ENCODE measurements at regions not wholly inside any gene's neighbourhood (a gene's known extent, or its start where the extent isn't known, plus 50 kb on each side); places are given as distances from the start of the nearest gene placed in this dataset.

GRCh38 chr4:156197216-156197615 is 243.6 kb upstream of the CTSO start:
- Histone ChIP-seq H3K36me3 (ENCODE audit: control insufficient read depth in 2 of 2, insufficient read depth in 2 of 2, low read length in 1 of 2) (no peaks in the 10 kb centered on the region), H3K9me3 (ENCODE audit: control insufficient read depth in 2 of 2, insufficient read depth in 1 of 2, low read length in 1 of 2) (no peaks in the 10 kb centered on the region), H3K4me1 (ENCODE audit: control insufficient read depth in 2 of 2, insufficient read depth in 2 of 2, low read length in 2 of 2) (peaks cover 0 to 4% of the 10 kb centered on the region in 2 donors), H3K27ac (ENCODE audit: low read depth in 1 of 2, low read length in 1 of 2) (no peak overlapping the region), H3K27me3 (ENCODE audit: control insufficient read depth in 2 of 2, insufficient read depth in 1 of 2, low read length in 1 of 2) (no peaks in the 10 kb centered on the region), H3K4me3 (ENCODE audit: low read length in 2 of 2) (no peak overlapping the region)
- DNase-seq (ENCODE audit: low read depth in 6 of 9, low spot score in 9 of 9), result no peak
- 91% methylated on average over 8 of the region's 8 CpGs for WGBS

- Histone ChIP-seq H3K36me3 (ENCODE audit: control insufficient read depth in 2 of 2, insufficient read depth in 2 of 2, low read length in 1 of 2) (no peaks in the 10 kb centered on the region), H3K4me3 (ENCODE audit: low read length in 2 of 2) (no peak overlapping the region), H3K27ac (ENCODE audit: low read depth in 1 of 2, low read length in 1 of 2) (no peak overlapping the region), H3K9me3 (ENCODE audit: control insufficient read depth in 2 of 2, insufficient read depth in 1 of 2, low read length in 1 of 2) (no peaks in the 10 kb centered on the region), H3K4me1 (ENCODE audit: control insufficient read depth in 2 of 2, insufficient read depth in 2 of 2, low read length in 2 of 2) (peaks cover 0 to 4% of the 10 kb centered on the region in 2 donors), H3K27me3 (ENCODE audit: control insufficient read depth in 2 of 2, insufficient read depth in 1 of 2, low read length in 1 of 2) (no peaks in the 10 kb centered on the region)
- DNase-seq (ENCODE audit: low read depth in 6 of 9, low spot score in 9 of 9), result no peak
- whole genome bisulfite sequencing, result 92% methylated on average over 7 of the region's 7 CpGs
Measured at GRCh38 chr4:156196722-156197121, 243.1 kb upstream of the CTSO start.

- Histone ChIP-seq H3K4me1 (ENCODE audit: control insufficient read depth in 2 of 2, insufficient read depth in 2 of 2, low read length in 2 of 2) (peaks cover 0 to 4% of the 10 kb centered on the region in 2 donors), H3K36me3 (ENCODE audit: control insufficient read depth in 2 of 2, insufficient read depth in 2 of 2, low read length in 1 of 2) (no peaks in the 10 kb centered on the region), H3K4me3 (ENCODE audit: low read length in 2 of 2) (no peak overlapping the region), H3K27me3 (ENCODE audit: control insufficient read depth in 2 of 2, insufficient read depth in 1 of 2, low read length in 1 of 2) (no peaks in the 10 kb centered on the region), H3K9me3 (ENCODE audit: control insufficient read depth in 2 of 2, insufficient read depth in 1 of 2, low read length in 1 of 2) (no peaks in the 10 kb centered on the region), H3K27ac (ENCODE audit: low read depth in 1 of 2, low read length in 1 of 2) (no peak overlapping the region)
- no peak for DNase-seq (ENCODE audit: low read depth in 6 of 9, low spot score in 9 of 9)
Measured at GRCh38 chr4:156195914-156196313, 242.2 kb upstream of the CTSO start.

GRCh38 chr4:156194896-156195295 is 241.2 kb upstream of the CTSO start:
- no peaks in the 10 kb centered on the region for H3K9me3 ChIP-seq (ENCODE audit: control insufficient read depth in 2 of 2, insufficient read depth in 1 of 2, low read length in 1 of 2)
- no peaks in the 10 kb centered on the region for H3K27me3 ChIP-seq (ENCODE audit: control insufficient read depth in 2 of 2, insufficient read depth in 1 of 2, low read length in 1 of 2)
- H3K4me1 ChIP-seq (ENCODE audit: control insufficient read depth in 2 of 2, insufficient read depth in 2 of 2, low read length in 2 of 2), result peaks cover 0 to 4% of the 10 kb centered on the region in 2 donors
- no peak overlapping the region for H3K27ac ChIP-seq (ENCODE audit: low read depth in 1 of 2, low read length in 1 of 2)
- no peaks in the 10 kb centered on the region for H3K36me3 ChIP-seq (ENCODE audit: control insufficient read depth in 2 of 2, insufficient read depth in 2 of 2, low read length in 1 of 2)
- no peak for DNase-seq (ENCODE audit: low read depth in 6 of 9, low spot score in 9 of 9)
- no peak overlapping the region for H3K4me3 ChIP-seq (ENCODE audit: low read length in 2 of 2)
- 97% methylated on average over 7 of the region's 7 CpGs for WGBS

DNA sequence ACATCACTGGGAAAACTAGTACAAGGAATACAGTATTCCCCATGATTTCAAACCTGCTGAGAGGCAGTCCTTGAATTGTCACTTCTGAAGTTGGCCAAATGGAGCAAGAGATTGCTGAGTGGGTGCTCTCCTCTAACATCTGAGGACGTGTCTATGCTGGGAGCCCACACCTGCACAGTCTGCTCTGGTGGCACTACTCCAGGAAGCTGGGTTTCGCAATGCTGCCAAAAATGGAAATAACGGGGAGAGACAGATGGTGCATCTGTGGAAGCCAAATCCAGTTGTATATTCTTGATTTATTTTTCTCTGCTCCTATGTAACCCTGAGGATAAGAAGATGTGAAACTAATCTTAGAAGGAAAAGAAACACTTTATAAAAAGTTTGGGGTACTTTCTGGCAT is 240.1 kb upstream of the CTSO start:
- no peak overlapping the region for H3K4me3 ChIP-seq (ENCODE audit: low read length in 2 of 2)
- no peaks in the 10 kb centered on the region for H3K9me3 ChIP-seq (ENCODE audit: control insufficient read depth in 2 of 2, insufficient read depth in 1 of 2, low read length in 1 of 2)
- peaks cover 0 to 4% of the 10 kb centered on the region in 2 donors for H3K4me1 ChIP-seq (ENCODE audit: control insufficient read depth in 2 of 2, insufficient read depth in 2 of 2, low read length in 2 of 2)
- H3K27me3 ChIP-seq (ENCODE audit: control insufficient read depth in 2 of 2, insufficient read depth in 1 of 2, low read length in 1 of 2), result no peaks in the 10 kb centered on the region
- DNase-seq (ENCODE audit: low read depth in 6 of 9, low spot score in 9 of 9), result peak in 1 of 9 donors; percentile 24
- 6% methylated on average over 3 of the region's 3 CpGs for WGBS
- no peaks in the 10 kb centered on the region for H3K36me3 ChIP-seq (ENCODE audit: control insufficient read depth in 2 of 2, insufficient read depth in 2 of 2, low read length in 1 of 2)
- no peak overlapping the region for H3K27ac ChIP-seq (ENCODE audit: low read depth in 1 of 2, low read length in 1 of 2)

GRCh38 chr4:156193106-156193505 is 239.4 kb upstream of the CTSO start:
- Histone ChIP-seq H3K27ac (ENCODE audit: low read depth in 1 of 2, low read length in 1 of 2) (no peak overlapping the region), H3K27me3 (ENCODE audit: control insufficient read depth in 2 of 2, insufficient read depth in 1 of 2, low read length in 1 of 2) (no peaks in the 10 kb centered on the region), H3K36me3 (ENCODE audit: control insufficient read depth in 2 of 2, insufficient read depth in 2 of 2, low read length in 1 of 2) (no peaks in the 10 kb centered on the region), H3K9me3 (ENCODE audit: control insufficient read depth in 2 of 2, insufficient read depth in 1 of 2, low read length in 1 of 2) (no peaks in the 10 kb centered on the region), H3K4me3 (ENCODE audit: low read length in 2 of 2) (no peak overlapping the region), H3K4me1 (ENCODE audit: control insufficient read depth in 2 of 2, insufficient read depth in 2 of 2, low read length in 2 of 2) (peaks cover 0 to 4% of the 10 kb centered on the region in 2 donors)
- no peak for DNase-seq (ENCODE audit: low read depth in 6 of 9, low spot score in 9 of 9)
- 78% methylated on average over 2 of the region's 2 CpGs for WGBS

GRCh38 chr4:156192033-156192432 is 238.4 kb upstream of the CTSO start:
- Histone ChIP-seq H3K4me1 (ENCODE audit: control insufficient read depth in 2 of 2, insufficient read depth in 2 of 2, low read length in 2 of 2) (peaks cover 0 to 4% of the 10 kb centered on the region in 2 donors), H3K27ac (ENCODE audit: low read depth in 1 of 2, low read length in 1 of 2) (no peak overlapping the region), H3K36me3 (ENCODE audit: control insufficient read depth in 2 of 2, insufficient read depth in 2 of 2, low read length in 1 of 2) (no peaks in the 10 kb centered on the region), H3K27me3 (ENCODE audit: control insufficient read depth in 2 of 2, insufficient read depth in 1 of 2, low read length in 1 of 2) (no peaks in the 10 kb centered on the region), H3K9me3 (ENCODE audit: control insufficient read depth in 2 of 2, insufficient read depth in 1 of 2, low read length in 1 of 2) (no peaks in the 10 kb centered on the region), H3K4me3 (ENCODE audit: low read length in 2 of 2) (no peak overlapping the region)
- DNase-seq (ENCODE audit: low read depth in 6 of 9, low spot score in 9 of 9), result no peak

GRCh38 chr4:156191044-156191781 is 237.5 kb upstream of the CTSO start:
- over 99% methylated on average over 2 of the region's 2 CpGs for WGBS
- H3K4me1 ChIP-seq (ENCODE audit: control insufficient read depth in 2 of 2, insufficient read depth in 2 of 2, low read length in 2 of 2), result peaks cover 0 to 4% of the 10 kb centered on the region in 2 donors
- no peaks in the 10 kb centered on the region for H3K9me3 ChIP-seq (ENCODE audit: control insufficient read depth in 2 of 2, insufficient read depth in 1 of 2, low read length in 1 of 2)
- no peak for DNase-seq (ENCODE audit: low read depth in 6 of 9, low spot score in 9 of 9)
- H3K4me3 ChIP-seq (ENCODE audit: low read length in 2 of 2), result no peak overlapping the region
- H3K27me3 ChIP-seq (ENCODE audit: control insufficient read depth in 2 of 2, insufficient read depth in 1 of 2, low read length in 1 of 2), result no peaks in the 10 kb centered on the region
- no peak overlapping the region for H3K27ac ChIP-seq (ENCODE audit: low read depth in 1 of 2, low read length in 1 of 2)
- no peaks in the 10 kb centered on the region for H3K36me3 ChIP-seq (ENCODE audit: control insufficient read depth in 2 of 2, insufficient read depth in 2 of 2, low read length in 1 of 2)

DNA sequence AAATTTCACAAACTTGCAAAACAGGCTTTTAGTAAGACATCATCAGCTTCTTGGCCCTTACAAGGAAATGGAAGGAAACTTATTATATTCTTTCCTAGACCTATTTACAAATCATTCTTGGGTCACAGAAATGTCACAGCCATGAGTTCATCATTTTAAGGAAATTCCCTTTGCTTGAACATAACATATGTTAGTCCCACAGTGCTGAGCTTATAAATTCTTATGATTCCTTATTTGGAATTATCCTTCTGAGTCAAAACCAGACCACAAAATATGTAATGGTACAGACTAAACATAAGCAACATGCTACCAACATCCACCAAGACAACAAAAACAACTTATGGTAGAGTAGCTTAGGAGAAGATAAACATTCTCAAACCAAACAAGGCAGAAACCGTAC is 236.9 kb upstream of the CTSO start:
- Histone ChIP-seq H3K9me3 (ENCODE audit: control insufficient read depth in 2 of 2, insufficient read depth in 1 of 2, low read length in 1 of 2) (no peaks in the 10 kb centered on the region), H3K4me1 (ENCODE audit: control insufficient read depth in 2 of 2, insufficient read depth in 2 of 2, low read length in 2 of 2) (peaks cover 0 to 4% of the 10 kb centered on the region in 2 donors), H3K36me3 (ENCODE audit: control insufficient read depth in 2 of 2, insufficient read depth in 2 of 2, low read length in 1 of 2) (no peaks in the 10 kb centered on the region), H3K27me3 (ENCODE audit: control insufficient read depth in 2 of 2, insufficient read depth in 1 of 2, low read length in 1 of 2) (no peaks in the 10 kb centered on the region), H3K4me3 (ENCODE audit: low read length in 2 of 2) (no peak overlapping the region), H3K27ac (ENCODE audit: low read depth in 1 of 2, low read length in 1 of 2) (no peak overlapping the region)
- DNase-seq (ENCODE audit: low read depth in 6 of 9, low spot score in 9 of 9), result no peak
- 100% methylated on average over 1 of the region's 1 CpG for whole genome bisulfite sequencing
